H7 (cell line): ENCODE measurements at regions not wholly inside any gene's neighbourhood (a gene's known extent, or its start where the extent isn't known, plus 50 kb on each side); places are given as distances from the start of the nearest gene placed in this dataset.

Experiments used
- DNase-seq: peaks from one replicate; pipeline ENCODE4 v3.0.0; 2012
- H3K27me3 ChIP-seq: 2 replicates; pipeline ENCODE4 v1.6.0; 2011; ENCODE audit warnings: mild to moderate bottlenecking, low read length; ENCODE audit not compliant: control insufficient read depth, insufficient read depth
- H3K36me3 ChIP-seq: replicated peaks from 2 replicates; pipeline ENCODE4 v1.5.1; 2011; ENCODE audit warnings: low read length; ENCODE audit not compliant: control insufficient read depth, insufficient read depth
- H3K4me3 ChIP-seq: 2 replicates; pipeline ENCODE4 v1.5.1; 2011; ENCODE audit warnings: low read depth, mild to moderate bottlenecking, control low read depth, low read length, moderate library complexity; ENCODE audit not compliant: insufficient read depth

- no peak for DNase-seq
- H3K36me3 ChIP-seq, result no peaks in the 10 kb centered on the region
- no peaks in the 10 kb centered on the region for H3K27me3 ChIP-seq
- H3K4me3 ChIP-seq, result no peak overlapping the region
Measured at GRCh38 chr11:130546438-130546837, 98.0 kb downstream of the ADAMTS15 start.

GRCh38 chr11:130546901-130547694 is 98.7 kb downstream of the ADAMTS15 start:
- Histone ChIP-seq H3K4me3 (no peak overlapping the region), H3K27me3 (no peaks in the 10 kb centered on the region), H3K36me3 (no peaks in the 10 kb centered on the region)
- DNase-seq, result no peak

- Histone ChIP-seq H3K27me3 (no peaks in the 10 kb centered on the region), H3K36me3 (no peaks in the 10 kb centered on the region), H3K4me3 (no peak overlapping the region)
- DNase-seq, result no peak
Measured at GRCh38 chr11:130547761-130548490, 99.5 kb downstream of the ADAMTS15 start.

- no peak for DNase-seq
Measured at GRCh38 chr11:130548491-130548833, 100.0 kb downstream of the ADAMTS15 start.

GRCh38 chr11:130549393-130549999 is 101.1 kb downstream of the ADAMTS15 start:
- Histone ChIP-seq H3K4me3 (no peak overlapping the region), H3K36me3 (no peaks in the 10 kb centered on the region), H3K27me3 (no peaks in the 10 kb centered on the region)
- DNase-seq, result no peak

More at GRCh38 chr11:130548491-130548833, 100.0 kb downstream of the ADAMTS15 start:
- H3K36me3 ChIP-seq, result no peaks in the 10 kb centered on the region
- no peak overlapping the region for H3K4me3 ChIP-seq
- no peaks in the 10 kb centered on the region for H3K27me3 ChIP-seq

GRCh38 chr11:130550150-130550549 is 101.7 kb downstream of the ADAMTS15 start:
- Histone ChIP-seq H3K27me3 (no peaks in the 10 kb centered on the region), H3K36me3 (no peaks in the 10 kb centered on the region), H3K4me3 (no peak overlapping the region)
- DNase-seq, result no peak

GRCh38 chr11:130550984-130551383 is 102.5 kb downstream of the ADAMTS15 start:
- no peak overlapping the region for H3K4me3 ChIP-seq
- DNase-seq, result no peak
- H3K36me3 ChIP-seq, result no peaks in the 10 kb centered on the region
- H3K27me3 ChIP-seq, result no peaks in the 10 kb centered on the region

GRCh38 chr11:130551388-130551787 is 102.9 kb downstream of the ADAMTS15 start:
- DNase-seq, result no peak
- H3K4me3 ChIP-seq, result no peak overlapping the region
- H3K36me3 ChIP-seq, result no peaks in the 10 kb centered on the region
- H3K27me3 ChIP-seq, result no peaks in the 10 kb centered on the region

GRCh38 chr11:130553306-130553705 is 104.9 kb downstream of the ADAMTS15 start:
- no peaks in the 10 kb centered on the region for H3K36me3 ChIP-seq
- no peak overlapping the region for H3K4me3 ChIP-seq
- no peak for DNase-seq
- no peaks in the 10 kb centered on the region for H3K27me3 ChIP-seq

- Histone ChIP-seq H3K36me3 (no peaks in the 10 kb centered on the region), H3K27me3 (no peaks in the 10 kb centered on the region), H3K4me3 (no peak overlapping the region)
- no peak for DNase-seq
Measured at GRCh38 chr11:130554241-130555055, 106.0 kb downstream of the ADAMTS15 start.

- Histone ChIP-seq H3K27me3 (no peaks in the 10 kb centered on the region), H3K4me3 (no peak overlapping the region), H3K36me3 (no peaks in the 10 kb centered on the region)
- no peak for DNase-seq
Measured at GRCh38 chr11:130555251-130555841, 106.9 kb downstream of the ADAMTS15 start.

GRCh38 chr11:130560000-130560780 is 111.7 kb downstream of the ADAMTS15 start:
- no peak for DNase-seq
- no peaks in the 10 kb centered on the region for H3K36me3 ChIP-seq
- no peaks in the 10 kb centered on the region for H3K27me3 ChIP-seq
- H3K4me3 ChIP-seq, result no peak overlapping the region

GRCh38 chr11:130560781-130561109 is 112.3 kb downstream of the ADAMTS15 start:
- no peak for DNase-seq
- H3K4me3 ChIP-seq, result no peak overlapping the region
- H3K27me3 ChIP-seq, result no peaks in the 10 kb centered on the region
- no peaks in the 10 kb centered on the region for H3K36me3 ChIP-seq
